Stimulated activated CD4-positive, alpha-beta T cell treated with anti-CD3 and anti-CD28 coated beads, Interleukin-1b, Interleukin-23, amount 100 ng/mL, for 1 hour (primary cell): ENCODE measurements at regions not wholly inside any gene's neighbourhood (a gene's known extent, or its start where the extent isn't known, plus 50 kb on each side); places are given as distances from the start of the nearest gene placed in this dataset.
"Not testable (repeated sequence)": the region's sequence is repeated elsewhere in the genome, so short reads cannot be mapped to it uniquely, and the experiment has no call there.

Experiments
- DNase-seq, 2 donors: peaks; one replicate each; pipeline ENCODE4 v3.0.0-alpha.2; 2020; ENCODE audit warnings: low read depth in 2 of 2

DNA sequence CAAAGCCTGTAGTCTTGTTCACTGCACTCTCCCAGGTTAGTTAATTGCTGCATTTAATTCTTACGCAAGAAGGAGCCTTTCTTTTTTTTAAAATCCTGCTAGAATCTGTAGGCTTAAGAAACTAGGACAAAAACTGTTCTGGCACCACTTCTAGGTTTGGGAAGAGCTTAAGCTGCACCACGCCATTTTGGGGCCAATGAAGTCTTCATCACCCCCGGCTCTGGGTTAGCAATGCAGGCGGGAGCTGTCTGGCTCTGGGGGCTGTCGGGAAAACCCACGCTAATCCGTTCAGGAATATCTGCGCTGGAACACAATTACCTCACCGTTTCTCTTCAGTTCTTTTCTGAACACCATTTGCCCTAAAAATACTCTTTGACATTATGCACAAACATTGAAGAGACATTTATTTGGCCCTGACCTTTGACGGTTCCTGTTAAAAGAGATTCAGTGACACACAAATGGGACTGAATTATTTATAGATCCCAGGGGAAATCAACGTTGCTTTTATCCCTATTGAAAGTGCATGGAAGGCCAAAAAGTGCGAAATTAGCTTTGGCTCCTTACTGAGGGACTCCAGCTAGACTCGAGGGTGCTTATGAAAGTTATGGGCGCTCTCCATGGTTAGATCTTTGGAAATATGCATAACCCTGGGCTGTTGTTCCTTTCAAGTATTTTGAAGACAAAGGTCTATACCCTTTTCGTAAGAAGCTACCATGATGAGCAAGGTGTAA lies 249.2 kb downstream of the HAPSTR1 start:
- DNase-seq = no peak

GRCh38 chr16:9343276-9343675 lies 251.8 kb downstream of the HAPSTR1 start:
- DNase-seq = no peak

DNA sequence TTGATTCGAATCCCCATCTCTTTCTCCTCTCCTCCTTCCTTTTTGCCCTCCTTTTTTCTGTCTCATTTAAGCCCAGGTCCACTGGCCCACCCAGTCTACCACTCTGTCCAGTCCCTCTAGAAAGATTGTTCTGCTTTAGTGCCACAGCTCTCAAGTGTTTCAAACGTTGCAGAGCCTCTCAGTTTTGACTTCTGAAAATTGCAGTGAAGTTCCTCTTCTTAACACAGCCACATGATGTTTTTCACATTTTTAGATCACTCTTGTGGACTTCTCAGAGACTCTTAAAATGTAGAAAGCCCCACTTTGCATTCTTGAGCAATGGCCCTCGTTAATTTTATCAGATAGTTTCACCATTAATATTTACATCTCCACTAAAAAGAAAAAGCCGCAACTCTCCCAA lies 253.1 kb downstream of the HAPSTR1 start:
- no peak for DNase-seq

- no peak for DNase-seq
These were observed 253.6 kb downstream of the HAPSTR1 start for GRCh38 chr16:9345046-9345445.

- DNase-seq = no peak
These were observed 254.4 kb downstream of the HAPSTR1 start for GRCh38 chr16:9345880-9346279.

- no peak for DNase-seq
These were observed 257.5 kb downstream of the HAPSTR1 start for GRCh38 chr16:9348912-9349311.

DNA sequence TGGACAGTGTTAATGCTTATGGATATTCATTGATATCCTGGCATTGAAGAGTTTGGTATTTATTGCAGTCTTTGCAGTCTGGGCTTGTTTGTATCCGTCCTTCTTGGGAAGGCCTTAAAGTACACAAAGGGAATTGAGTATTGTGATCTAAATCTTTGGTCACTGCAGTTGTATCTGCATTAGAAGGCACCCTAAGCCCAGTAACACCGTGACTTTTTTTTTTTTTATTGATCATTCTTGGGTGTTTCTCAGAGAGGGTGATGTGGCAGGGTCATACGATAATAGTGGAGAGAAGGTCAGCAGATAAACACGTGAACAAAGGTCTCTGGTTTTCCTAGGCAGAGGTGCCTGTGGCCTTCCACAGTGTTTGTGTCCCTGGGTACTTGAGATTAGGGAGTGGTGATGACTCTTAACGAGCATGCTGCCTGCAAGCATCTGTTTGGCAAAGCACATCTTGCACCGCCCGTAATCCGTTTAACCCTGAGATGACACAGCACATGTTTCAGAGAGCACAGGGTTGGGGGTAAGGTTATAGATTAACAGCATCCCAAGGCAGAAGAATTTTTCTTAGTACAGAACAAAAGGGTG lies 258.0 kb downstream of the HAPSTR1 start:
- DNase-seq = not testable (repeated sequence)

DNA sequence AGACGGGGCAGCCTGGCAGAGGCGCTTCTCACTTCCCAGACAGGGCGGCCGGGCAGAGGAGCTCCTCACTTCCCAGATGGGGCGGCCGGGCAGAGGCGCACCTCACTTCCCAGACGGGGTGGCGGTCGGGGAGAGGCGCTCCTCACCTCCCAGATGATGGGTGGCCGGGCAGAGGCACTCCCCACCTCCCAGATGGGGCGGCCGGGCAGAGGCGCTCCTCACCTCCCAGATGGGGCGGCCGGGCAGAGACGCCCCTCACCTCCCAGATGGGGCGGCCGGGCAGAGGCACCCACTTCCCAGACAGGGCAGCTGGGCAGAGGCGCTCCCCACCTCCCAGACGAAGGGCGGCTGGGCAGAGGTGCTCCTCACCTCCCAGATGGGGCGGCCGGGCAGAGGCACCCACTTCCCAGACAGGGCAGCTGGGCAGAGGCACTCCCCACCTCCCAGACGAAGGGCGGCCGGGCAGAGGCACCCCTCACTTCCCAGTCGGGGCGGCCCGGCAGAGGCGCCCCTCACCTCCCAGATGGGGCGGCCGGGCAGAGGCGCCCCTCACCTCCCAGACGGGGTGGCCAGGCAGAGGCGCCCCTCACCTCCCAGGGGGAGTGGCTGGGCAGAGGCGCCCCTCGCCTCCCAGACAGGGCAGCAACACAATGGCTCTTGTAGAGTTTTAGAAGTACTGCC lies 258.8 kb downstream of the HAPSTR1 start:
- not testable (repeated sequence) for DNase-seq

GRCh38 chr16:9351440-9351839 lies 260.0 kb downstream of the HAPSTR1 start:
- no peak for DNase-seq

DNA sequence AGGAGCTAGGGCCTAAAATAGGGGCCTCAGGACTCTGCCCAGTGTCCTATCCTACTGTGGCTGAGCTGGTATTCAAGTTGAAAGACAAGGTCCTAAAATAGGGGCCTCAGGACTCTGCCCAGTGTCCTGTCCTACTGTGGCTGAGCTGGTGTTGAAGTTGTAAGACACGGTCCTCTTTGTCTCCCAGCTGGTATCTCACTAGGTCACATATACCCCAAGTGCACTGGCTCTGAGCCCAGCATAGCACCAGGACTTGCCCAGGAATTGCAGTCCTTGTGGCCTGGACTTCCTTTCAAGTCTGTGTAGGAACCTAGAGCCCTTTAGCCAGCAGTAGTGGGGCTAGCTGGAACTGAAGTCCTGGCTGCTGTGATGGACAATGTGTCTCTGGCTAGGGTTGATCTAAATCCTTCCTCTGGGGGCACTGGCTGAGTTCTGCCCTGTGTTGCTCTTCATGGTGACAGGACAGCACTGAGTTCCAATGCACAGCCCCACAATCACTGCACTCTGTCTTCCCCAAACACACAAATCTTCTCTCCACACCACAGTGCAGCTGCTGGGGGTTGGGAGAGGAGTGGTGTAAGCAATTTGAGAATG lies 260.5 kb downstream of the HAPSTR1 start:
- no peak for DNase-seq

GRCh38 chr16:9357829-9358228 lies 266.4 kb downstream of the HAPSTR1 start:
- no peak for DNase-seq

GRCh38 chr16:9360075-9360474 lies 268.6 kb downstream of the HAPSTR1 start:
- no peak for DNase-seq

DNA sequence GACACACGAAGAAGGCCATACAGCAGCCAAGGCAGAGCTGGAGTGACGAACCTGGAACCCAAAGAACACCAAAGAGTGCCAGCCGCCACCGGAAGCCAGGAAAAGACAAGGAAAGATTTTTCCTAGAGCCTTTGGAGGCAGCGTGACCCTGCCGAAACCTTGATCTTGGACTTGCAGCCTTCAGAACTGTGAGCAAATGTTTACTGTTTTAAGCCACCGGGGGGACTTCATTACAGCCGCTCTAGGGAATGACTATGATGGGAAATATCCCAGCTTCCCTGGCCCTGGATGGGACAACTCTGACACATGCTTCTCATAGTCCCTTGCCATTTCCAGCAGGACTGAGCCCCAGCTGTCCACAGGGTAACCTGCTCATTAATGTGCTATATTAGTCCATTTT lies 270.6 kb downstream of the HAPSTR1 start:
- no peak for DNase-seq

DNA sequence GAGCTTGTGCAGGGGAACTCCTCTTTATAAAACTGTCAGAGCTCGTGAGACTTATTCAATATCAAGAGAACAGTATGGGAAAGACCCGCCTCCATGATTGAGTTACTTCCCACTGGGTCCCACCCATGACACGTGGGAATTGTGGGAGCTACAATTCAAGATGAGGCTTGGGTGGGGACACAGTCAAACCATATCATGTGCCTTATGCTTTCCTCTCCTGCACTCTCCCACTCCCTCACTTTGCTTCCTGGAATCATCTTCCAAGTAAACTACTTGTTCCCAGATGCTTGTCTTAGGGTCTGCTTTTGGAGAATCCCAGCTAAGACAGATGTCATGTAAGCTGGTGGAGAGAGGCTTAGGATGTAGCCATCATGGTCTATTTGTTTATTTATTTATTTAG lies 271.2 kb downstream of the HAPSTR1 start:
- no peak for DNase-seq

- no peak for DNase-seq
These were observed 272.1 kb downstream of the HAPSTR1 start for GRCh38 chr16:9363520-9363919.

DNA sequence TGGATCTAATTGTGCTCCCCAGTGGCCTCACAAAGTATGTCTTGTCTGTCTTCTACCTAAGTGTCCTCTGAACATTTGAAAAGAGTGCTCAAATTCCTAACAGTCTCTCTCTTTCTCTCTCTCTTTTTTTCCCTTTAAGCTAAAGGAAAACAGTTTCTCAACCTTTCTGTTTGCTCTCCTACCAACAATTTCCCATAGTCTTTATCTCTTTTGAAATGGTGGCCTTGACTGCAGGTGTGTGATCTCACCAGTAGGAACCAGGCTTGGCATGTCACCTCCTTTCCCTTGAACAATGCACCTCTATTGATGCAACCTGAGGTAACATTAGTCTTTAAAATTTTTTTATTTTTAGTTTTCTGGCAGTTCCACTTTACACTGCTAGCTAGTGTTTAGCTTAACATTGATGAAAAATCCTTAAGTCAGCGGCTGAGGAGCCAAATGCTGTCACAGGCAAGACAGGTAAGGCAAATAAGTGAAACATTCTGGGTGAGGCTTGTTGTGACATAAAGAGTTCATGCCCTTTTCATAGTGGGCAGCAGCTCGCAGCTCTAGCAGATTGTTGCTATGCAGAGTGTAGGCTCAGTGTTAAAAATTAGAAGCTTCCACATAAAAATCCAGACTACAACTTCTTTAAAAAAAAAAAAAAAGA lies 273.4 kb downstream of the HAPSTR1 start:
- DNase-seq = no peak

DNA sequence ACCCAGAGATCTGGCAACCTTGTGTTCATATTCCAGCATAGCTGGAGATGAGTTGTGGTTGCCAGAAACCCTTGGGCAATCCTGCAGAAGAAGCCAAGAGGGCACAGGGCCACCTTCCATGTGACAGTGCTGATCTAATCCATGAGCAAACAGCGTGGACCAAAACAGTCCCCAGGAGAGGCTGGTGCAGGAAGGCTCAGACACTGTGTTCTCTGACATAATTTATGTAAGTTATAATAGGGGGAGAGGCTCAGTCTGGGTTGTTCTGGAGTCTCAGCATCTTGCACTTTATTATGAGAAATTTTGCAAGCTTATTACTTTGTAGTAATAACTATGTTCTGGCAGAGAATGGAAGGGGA lies 273.9 kb downstream of the HAPSTR1 start:
- no peak for DNase-seq

DNA sequence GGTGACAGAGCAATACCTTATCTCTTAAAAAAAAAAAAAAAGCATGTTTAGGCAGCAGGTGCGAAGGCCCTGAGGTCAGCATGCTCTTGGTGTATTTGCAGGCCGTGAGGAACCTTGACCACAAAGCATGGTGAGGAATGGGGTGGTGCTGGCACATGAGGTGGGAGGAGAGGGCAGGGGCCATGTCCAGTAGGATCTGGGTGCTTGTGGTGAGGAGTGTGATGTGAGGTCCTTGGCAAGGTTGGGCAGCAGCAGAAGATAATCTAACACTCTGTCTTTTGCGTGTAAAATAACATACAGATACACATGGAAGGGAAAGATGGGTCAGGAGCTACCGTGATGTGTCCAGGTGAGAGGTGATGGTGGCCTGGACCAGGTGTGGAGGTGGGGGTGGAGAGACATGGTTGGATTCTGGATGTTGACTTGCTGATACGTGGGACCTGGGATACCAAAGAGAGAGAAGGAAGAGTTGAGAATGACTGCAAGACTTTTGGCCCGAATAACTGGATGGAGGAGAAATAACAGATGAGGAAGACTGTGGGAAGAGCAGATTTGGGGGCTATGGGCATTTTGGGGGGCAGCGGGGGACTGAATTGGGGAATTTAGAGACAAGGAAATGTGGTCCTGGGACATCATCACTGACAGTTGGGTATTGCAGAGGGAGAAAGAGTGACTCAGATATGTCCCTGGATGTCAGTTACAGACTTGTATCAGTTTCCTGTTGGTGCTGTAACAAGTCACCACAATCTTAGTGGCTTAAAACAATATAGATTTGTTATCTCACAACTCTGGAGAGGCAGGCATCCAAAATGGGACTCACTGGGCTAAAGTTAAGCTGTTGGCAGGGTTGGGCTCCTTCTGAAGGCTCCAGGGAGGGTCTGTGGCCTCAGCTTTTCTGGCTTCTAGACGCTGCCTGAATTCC lies 274.9 kb downstream of the HAPSTR1 start:
- DNase-seq = no peak

DNA sequence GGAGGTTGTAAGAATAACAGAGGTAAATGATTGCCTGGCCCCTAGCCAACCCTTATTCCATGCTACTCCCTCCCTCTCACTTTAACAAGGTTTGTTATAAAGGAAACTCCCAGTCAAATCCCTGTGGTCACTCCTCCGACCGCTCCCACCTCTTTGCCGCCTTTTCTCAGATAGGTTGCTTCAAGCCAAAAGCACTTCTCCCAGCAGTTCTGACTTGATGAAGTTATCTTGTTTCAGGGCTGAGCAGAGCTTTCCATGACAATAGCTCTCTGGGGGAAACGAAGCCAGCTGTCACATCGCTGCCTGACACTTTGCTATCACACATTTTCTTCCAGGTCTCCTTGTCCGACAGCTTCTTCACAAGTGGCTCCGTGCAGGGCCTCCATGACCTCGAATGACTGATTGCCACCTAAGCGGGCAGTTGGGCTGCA lies 278.6 kb downstream of the HAPSTR1 start:
- no peak for DNase-seq

DNA sequence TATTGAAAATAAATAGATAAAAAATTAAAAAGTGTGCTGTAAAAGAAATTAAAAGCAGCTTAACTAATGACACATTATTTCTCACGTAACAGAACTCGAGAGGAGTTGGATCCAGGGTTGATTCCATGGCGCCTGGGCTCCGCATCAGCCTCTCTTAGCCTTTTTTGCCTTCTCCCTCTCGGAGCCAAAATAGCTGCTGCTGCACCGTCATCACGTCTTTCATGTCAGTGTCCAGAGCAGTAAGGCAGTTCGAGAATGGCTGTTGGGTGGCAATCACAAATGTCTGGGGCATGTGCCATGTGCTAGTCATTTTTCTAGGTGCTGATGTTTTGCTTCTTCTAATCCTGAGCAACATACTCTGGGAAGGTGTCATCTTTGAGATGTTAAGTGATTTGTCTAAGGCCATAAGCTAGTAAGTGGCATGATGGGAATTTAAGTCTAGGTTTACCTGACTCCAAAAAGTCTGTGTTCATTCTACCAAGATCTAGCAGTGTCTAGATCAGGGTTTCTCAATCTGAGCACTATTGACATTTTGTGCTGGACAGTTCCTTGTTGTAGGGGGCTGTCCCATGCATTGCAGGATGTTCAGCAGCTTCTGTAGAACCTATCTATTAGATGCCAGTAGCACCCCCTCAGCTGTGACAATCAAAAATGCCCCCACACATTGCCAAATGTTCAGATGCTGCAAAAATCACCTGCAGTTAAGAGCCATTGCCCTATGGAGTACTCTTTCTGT lies 280.4 kb downstream of the HAPSTR1 start:
- DNase-seq = no peak
